ENCODE measurements at regions not wholly inside any gene's neighbourhood (a gene's known extent, or its start where the extent isn't known, plus 50 kb on each side); places are given as distances from the start of the nearest gene placed in this dataset.
A peak's percentile ranks its signal among the peaks of the same experiment; 100 is the strongest.

DNA sequence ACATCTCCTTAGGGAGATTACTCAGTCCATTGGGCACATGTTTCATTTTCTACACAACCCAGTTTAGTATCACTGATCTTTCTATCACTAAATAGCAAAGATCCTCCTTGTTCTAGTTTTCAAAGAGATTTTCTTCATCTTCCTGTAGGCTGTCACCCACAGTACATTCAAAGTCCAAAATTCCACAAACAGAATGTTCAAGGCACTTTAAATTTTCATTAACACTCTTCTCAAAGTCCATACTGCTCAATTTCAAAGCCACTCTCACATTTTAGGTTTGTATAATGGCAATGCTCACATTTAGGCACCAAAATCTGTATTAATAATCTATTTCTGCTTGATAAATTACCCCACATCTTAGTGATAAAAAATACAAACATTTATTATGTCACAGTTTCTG, 152.8 kb downstream of the FSIP2 start:
- no peak for DNase-seq (ENCODE audit: low read depth, low spot score)

DNA sequence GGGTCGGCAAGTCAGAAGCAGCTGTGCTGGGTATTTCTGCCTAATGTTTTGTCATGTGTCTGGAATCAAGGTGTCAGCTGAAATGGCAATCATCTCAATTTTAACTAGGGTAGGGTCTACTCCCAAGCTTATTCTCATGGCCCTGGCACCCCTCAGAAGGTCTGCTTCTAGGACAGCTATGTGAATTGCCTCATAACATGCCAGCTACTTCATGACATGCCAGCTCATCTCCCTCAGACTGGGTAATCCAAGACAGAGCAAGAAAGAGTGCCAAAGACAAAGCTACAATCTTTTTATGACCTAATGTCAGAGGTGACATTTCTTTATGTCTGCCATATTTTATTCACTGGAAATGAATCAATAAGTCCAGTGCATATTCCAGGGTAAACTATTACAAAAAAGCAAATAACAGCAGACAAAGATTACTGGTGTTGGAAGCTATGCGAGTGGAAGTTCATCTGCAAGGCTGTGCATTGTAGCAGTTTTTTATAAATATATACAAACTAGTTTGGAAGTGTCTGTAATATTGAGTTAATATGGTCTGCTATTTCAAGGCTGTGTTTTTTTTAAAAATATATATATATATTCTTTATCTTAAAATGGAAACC, 153.3 kb downstream of the FSIP2 start:
- no peak for DNase-seq (ENCODE audit: low read depth, low spot score)

DNA sequence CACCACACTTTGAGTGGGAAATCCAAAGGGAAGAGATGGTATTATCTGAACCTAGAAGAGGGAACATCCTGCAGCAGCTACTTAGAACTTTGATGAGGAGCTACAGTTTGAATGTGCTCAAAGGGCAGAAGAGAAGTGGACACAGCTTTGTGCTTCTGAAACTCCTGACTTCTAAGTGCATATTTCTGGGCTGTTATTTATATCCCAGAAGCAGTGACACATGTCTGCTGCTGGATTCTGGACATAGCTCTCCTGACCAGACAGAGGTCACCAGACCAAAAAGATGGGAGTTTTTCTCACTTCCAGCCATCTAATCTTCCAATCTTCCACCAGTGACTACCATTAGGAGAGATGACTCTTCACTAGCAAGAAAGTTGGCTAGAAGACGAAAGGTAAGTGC, 153.9 kb downstream of the FSIP2 start:
- DNase-seq (ENCODE audit: low read depth, low spot score): no peak

DNA sequence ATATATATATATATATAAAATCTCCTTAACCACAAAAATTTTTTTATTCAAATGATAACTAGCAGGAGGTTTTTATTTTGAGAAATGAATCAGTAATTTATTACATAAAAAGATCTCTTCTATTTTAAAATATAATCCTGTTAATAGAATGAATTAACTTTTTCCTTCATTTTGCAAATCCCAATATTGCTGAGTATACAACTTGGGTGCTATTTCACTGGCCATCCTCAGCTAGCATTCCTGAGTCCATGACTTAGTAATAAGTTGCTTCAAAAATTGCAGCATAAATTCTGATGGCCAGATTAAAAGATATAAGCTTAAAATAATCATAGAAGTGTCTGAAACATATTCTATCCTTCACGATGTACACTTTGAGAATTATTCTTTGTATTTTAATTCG, 155.6 kb downstream of the FSIP2 start:
- no peak for DNase-seq (ENCODE audit: low read depth, low spot score)

DNA sequence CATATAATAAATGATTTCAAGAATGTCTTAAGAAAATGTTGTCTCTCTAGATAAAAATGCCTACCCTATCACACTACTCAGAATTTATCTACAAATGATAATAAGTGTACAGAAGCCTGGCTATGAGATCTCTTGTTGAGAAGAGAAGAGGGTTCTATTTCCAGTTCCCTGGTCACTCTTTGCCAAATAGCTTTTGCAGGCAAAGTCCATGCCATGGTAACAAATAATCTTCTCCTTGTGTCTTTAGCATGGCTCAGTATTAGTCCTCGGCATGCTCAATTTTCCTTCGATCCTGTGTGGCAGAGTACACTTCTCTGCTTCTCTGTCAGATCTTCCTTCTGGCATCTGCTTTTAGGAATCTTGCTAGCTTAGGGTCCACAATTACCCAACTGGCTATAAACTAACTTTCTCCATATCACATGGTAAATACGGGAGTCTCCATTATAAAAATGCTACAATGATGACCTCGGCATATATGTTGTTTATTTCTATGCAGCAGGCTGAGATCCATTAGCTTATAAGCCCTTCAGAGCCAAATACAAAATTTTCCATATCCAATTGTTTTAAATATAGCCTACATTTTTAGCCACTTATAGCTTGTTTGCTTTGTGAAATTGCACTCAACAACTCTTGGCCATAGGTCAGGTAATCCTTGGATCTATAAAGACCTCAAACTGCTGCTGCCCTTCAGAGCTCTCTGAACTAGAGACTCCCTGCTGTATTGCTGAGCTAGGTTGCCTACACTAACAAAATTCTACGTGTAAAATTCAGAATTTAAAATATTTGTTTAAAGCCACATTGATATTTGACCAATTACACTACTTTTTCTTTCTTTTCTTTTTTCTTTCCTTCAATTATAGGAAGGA, 157.5 kb downstream of the FSIP2 start:
- DNase-seq (ENCODE audit: low read depth, low spot score): no peak

DNA sequence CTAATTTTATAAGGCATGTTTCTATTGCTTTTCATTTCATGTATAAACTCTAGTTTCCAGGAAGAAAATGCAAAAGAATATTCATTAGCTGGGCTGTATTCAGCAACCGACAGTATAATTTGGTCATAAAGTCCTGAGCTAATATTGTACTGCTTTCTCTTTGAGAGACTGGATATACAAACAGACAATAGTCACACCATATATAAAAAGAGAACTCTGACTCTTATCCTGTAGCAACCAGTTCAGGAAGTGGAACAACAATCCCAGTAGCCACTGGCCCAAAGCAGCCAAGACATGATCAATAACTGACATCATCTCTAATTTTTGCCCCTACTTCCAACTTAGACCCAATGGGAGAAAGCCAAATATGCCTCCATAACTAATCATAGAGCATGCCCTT, 160.8 kb downstream of the FSIP2 start:
- no peak for DNase-seq (ENCODE audit: low read depth, low spot score)

DNA sequence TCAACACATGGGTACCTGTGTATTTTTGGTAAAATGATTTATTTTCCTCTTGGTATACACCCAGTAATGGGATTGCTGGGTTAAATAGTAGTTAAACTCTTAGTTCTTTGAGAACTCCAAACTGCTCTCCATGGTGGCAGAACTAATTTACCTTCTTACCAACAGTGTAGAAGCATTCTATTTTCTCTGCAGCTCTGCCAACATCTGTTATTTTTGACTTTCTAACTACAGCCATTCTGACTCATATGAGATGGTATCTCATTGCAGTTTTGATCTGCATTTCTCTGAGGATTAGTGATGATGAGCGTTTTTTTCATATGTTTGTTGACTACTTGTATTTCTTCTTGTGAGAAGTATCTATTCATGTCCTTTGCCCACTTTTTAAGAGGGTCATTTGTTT, 180.6 kb downstream of the FSIP2 start:
- no peak for DNase-seq (ENCODE audit: low read depth, low spot score)

DNA sequence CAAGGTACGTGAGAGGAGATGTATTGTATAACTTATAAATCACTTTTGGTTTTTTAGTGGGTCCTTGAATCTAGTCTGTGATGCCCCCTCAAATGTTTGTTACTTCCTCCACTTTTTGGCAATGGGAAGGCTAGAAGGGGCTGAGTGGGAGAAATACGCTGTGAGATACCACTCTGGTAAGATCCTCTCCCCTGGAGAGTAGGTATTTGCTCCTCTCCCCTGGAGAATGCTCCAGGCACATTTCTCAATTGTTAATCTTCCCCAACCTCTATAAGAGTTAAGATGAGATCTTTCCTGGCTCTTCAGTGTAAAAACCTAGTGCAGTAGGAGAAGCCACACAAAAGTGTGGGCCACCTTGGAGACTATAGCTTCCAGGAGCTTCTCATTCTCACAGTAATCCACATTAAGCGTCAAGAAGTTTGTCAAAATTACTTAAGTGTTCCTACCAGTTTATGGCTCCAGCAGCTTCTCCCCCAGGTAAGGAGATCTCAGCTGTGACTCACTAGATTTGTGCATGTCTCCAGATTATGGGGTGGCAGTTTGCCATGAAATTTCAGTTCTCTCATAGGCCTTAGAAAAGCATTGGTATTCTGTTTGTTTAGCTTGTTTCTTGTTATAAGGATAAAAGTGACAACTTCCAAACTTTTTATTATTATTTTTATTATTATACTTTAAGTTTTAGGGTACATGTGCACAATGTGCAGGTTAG, 182.6 kb downstream of the FSIP2 start:
- peak; percentile 18 for DNase-seq (ENCODE audit: low read depth, low spot score)

DNA sequence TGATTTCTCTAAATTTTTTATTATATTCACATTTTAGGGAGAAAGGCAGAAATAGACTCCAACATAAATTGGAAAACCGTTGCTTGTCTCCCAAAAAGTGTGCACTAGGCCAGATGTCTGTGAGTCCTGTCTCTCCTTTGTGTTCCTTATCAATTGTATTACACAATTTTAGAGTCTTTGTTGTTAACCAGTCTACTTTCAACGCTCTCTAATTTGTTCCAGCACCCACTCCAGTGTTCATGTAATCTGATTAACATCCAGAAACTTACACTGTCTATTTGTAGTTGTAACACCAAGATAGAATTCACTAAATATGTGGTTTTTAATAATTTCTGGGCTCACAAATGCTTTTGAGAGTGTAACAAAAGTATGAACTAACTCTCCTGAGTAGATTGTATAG, 195.6 kb downstream of the FSIP2 start:
- no peak for DNase-seq (ENCODE audit: low read depth, low spot score)

DNA sequence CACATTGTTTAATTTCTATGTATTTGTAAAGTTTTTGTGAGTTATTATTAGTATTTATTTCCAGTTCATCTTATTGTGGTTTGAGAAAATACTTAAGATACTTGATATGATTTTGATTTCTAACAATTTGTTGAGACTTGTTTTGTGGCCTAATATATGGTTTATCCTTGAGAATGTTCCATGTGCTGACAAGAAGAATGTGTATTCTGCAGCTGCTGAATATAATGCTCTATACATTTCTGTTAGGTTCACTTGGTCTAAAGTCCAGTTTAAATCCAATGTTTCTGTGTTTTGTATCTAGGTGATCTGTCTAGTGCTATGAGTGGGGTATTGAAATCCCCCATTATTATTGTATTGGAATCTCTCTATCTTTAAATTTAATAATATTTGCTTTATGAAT, 201.3 kb downstream of the FSIP2 start:
- DNase-seq (ENCODE audit: low read depth, low spot score): no peak

DNA sequence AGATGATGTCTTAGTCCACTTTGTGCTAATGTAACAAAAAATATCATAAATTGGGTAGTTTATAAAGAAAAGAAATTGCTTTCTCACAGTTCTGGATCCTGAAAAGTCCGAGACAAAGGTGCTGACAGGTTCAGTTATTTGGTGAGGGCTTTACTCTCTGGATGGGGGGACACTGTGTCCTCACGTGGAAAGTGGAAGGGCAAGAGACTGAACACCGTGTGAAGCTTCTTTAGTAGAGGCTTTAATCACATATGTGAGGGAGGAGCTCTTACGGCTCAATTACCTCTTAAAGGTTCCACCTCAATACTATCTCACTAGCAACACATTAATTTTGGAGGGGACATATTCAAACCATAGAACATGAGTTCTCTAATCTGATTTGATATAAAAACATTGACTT, 204.3 kb downstream of the FSIP2 start:
- DNase-seq (ENCODE audit: low read depth, low spot score): no peak

DNA sequence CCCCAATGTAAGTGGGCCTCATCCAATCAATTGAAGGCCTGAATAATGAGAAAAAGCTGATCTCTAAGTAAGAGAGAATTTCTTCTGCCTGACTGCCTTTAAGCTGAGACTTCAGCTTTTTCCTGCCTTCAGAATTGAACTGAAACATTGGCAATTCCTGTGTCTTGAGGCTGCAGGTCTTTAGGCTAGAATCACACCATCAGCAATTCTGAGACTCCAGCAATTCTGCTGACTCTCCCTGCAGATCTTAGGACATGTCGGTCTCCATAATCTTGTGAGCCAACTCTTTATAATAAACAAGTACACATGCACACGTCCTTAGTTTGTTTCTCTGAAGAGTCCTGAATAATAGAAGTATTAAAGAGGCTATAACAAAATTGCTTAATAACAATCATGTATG, 209.1 kb downstream of the FSIP2 start:
- DNase-seq (ENCODE audit: low read depth, low spot score): no peak

DNA sequence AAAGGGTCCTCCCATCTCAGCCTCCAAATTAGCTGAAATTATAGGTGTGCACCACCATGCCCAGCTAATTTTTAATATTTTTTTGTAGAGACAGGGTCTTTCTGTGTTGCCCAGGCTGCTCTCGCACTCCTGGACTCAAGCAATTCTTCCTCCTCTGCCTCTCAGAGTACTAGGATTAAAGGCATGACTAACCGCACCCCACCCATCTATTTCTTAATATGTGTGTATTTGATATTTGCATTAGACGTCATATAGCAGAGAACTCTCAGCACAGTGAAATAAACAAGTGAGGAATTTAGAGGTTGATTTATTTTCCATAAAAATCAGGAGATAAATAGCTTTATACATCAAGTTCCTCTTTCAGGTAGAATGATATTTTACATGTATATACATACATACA, 213.5 kb downstream of the FSIP2 start:
- DNase-seq (ENCODE audit: low read depth, low spot score): no peak

DNA sequence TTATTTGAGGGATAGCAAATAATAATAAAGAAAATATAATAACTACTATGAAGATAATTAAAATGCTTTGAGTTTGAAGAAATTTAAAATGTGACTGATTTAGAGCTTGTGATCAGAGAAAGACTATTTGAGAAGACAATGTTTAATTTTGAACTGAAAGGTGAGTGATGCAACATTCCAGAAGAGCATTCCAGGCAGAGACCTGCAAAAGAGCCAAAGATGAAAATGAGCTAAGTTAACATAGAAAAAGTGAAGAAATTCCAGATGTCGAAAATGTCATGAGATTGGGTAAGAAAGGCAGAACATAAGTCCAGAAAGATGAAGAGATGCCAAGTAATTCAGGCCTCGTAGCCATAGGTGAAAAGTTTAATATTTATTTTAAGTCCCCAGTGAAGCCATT, 215.8 kb downstream of the FSIP2 start:
- DNase-seq (ENCODE audit: low read depth, low spot score): no peak

DNA sequence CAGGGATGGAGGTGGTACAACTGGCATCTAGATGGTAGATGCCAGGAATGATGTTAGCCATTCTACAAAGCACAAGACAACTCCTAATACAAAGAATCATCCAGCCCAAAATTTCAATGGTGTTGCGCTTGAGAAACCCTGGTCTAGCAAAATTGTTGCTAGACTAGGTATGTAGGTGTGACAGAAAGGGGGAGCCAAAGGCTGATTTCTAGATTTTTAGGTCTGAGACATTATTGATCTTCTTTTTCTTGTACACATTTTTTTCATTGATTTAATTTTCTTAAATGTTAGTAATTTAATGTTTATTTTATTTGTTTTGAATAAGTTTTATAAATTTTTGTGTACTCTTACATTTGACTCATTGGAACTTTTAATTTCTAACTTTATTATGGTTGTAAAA, 216.4 kb downstream of the FSIP2 start:
- no peak for DNase-seq (ENCODE audit: low read depth, low spot score)

DNA sequence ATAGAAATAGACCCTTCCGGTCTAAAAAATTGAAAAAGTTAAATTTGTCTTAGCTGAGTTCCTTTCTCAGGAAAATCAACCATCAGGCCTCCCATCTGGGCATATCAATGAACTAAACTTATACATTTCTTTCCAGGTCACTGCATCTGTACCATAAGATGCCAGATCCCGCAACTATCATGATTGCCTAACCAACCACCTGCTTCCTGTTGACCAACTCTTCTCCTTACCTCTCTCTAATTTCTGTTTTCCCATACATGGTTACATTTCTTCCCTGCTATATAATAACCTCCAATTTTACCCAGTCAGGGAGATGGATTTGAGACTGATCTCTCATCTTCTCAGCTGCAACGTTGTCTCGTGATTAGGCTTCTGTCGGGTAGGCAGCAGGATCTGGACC, 228.7 kb downstream of the FSIP2 start:
- DNase-seq (ENCODE audit: low read depth, low spot score): no peak

DNA sequence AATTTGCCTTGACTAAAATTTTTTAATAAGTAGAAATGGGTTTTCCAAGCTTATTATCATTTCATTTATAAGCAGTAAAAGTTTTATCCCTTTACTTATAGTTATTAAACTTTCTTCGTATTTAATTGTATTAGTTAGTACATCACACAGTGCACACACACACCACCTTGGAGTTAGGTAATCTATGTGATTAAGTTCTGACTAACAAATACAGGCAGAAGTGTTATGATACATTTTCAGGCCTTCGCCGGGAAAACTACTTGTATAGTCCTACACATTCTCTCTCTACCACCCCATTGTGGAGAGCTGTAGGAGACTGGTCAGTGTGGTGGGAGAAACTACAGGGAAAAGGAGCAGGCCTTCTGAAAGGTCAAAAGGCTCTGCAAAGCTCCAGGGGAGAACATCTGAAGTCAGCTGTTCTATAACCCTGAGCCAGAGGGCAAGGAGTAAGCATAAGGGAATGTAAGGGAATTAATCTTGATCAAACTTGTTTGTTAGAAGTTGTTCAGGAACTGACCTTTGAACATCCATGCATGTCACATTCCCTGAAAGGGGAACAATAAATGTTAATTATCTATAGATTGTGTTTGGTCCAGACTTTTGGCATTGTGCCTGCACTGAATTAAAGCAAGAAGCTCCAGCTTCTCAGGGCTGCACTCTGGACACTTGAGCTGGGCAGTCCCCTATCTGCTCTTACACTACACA, 231.7 kb downstream of the FSIP2 start:
- DNase-seq (ENCODE audit: low read depth, low spot score): peak; percentile 8

DNA sequence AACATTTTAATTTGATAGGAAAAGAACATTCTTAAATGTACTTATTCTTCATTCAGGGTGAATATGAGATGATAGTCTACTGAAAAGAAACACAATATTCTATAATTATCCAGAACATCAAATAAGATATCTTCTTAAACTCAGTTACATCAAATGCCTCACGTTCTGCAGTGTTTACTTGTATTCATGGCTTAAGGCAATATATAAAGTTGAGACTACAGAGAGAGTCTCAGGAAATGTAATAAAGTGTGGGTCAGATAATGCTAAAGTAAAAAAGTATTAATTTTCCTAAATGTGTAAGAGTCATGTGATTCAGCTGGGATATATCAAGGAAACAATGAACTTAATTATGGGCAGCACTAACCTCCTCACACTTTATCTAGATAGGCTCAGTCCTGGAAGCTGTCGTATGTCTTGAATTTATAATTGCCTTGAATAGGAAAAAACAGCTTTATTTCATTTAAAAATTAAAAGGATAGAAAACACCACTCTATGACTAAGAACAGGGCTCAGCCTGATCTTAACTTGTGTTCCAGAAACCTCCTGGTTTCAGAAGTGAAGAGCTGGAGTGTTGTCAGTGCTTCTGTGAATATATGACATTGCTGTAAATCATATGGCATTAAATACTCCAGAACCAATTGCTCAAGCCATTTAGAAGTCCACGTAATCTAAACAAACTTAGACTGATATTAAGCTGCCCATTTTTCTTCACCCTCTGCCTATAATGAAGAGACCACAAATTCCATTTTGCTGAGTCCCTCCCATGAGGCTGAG, 240.2 kb downstream of the FSIP2 start:
- no peak for DNase-seq (ENCODE audit: low read depth, low spot score)

DNA sequence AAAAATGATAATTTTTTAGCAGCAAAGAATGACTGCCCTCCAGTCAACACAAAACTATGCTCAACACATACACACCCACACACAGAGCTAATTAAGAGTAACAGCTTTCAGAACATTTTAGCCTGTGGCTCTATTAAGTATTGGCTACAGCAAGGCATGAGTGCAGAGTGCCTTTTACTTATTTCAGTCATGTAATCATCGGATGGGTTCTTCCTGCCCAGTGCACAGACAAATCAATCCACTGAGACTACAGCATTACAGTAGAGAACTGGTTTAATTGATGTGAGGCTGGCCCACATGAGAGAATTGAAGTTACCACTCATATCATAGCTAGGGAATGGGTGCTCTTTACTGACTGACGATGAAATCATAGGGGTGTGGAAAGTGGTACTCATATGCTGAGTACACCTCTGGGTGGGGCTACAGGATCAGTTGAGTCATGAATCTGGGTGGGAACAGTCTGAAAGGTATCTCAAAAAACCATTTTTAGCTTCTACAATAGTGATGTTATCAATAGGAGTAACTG, 241.0 kb downstream of the FSIP2 start:
- DNase-seq (ENCODE audit: low read depth, low spot score): no peak

DNA sequence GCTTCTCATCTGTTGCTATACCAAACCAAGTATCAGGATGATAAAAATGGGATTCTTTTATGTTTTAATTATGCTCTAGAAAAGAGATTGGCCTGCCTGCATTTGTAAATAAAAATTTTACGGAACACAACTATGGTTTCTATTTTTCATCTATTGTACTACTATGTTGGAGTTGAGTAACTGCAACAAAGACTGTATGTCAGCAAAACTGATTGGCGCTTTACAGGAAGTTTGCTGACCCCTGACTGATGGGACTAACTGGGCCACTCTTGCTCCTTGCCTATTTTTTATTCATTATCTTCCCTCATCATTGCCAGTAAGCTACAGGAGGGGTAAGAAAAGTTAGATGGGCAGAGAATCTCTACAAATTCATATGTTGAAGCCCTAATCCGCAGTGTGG, 242.3 kb downstream of the FSIP2 start:
- no peak for DNase-seq (ENCODE audit: low read depth, low spot score)

DNA sequence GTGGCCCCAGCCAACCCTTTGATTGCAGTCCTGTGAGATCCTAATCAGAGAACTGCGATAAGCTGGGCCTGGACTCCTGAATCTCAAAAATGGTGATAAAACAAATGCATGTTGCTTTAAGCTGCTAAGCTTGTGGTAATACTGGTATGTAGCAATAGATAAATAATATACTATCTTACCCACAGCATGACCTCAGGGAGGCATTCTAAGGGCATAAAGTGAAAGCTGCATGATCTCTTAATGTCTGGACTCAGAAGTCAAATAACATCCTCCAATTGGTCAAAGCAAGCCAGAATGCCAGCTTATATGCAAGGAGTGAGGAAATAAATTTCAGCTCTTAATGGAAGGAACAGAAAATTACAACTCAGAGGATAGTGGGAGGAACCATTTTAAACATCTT, 246.1 kb downstream of the FSIP2 start:
- no peak for DNase-seq (ENCODE audit: low read depth, low spot score)
